ENCODE measurements at regions not wholly inside any gene's neighbourhood (a gene's known extent, or its start where the extent isn't known, plus 50 kb on each side); places are given as distances from the start of the nearest gene placed in this dataset.

GRCh38 chr3:43215663-43216275 lies 70.6 kb upstream of the SNRK start:
- peaks cover 4% of the 10 kb centered on the region for H3K27me3 Mint-ChIP-seq
- no peak overlapping the region for H3K27ac Mint-ChIP-seq
- no peak overlapping the region for H3K4me3 Mint-ChIP-seq
- no peaks in the 10 kb centered on the region for H3K9me3 Mint-ChIP-seq
- CTCF ChIA-PET: interaction anchor here (1.3 to 1.9 kb wide), 5 partner anchors 9 to 287 kb away, joined by 3 to 7 read pairs (median 4); no protein-coding TSS in a partner anchor
- peaks cover 38% of the 10 kb centered on the region for H3K4me1 Mint-ChIP-seq
- peaks cover 4% of the 10 kb centered on the region for H3K36me3 Mint-ChIP-seq
- DNase-seq: no peak

GRCh38 chr3:43215138-43215537 lies 71.2 kb upstream of the SNRK start:
- no peak for DNase-seq
- peaks cover 1% of the 10 kb centered on the region for H3K36me3 Mint-ChIP-seq
- H3K27ac Mint-ChIP-seq: no peak overlapping the region
- H3K4me1 Mint-ChIP-seq: peaks cover 33% of the 10 kb centered on the region
- H3K4me3 Mint-ChIP-seq: no peak overlapping the region
- H3K27me3 Mint-ChIP-seq: peaks cover 4% of the 10 kb centered on the region
- CTCF ChIA-PET: interaction anchor here (1.3 to 1.6 kb wide), 3 partner anchors 9 to 288 kb away, joined by 3 to 7 read pairs (median 4); no protein-coding TSS in a partner anchor
- no peaks in the 10 kb centered on the region for H3K9me3 Mint-ChIP-seq

- Mint-ChIP-seq H3K4me1 (peaks cover 33% of the 10 kb centered on the region), H3K27ac (no peak overlapping the region), H3K4me3 (no peak overlapping the region), H3K27me3 (peaks cover 4% of the 10 kb centered on the region), H3K36me3 (peaks cover 1% of the 10 kb centered on the region), H3K9me3 (no peaks in the 10 kb centered on the region)
- CTCF ChIA-PET: interaction anchor here (1.3 to 1.5 kb wide), 2 partner anchors 53 to 163 kb away, joined by 4 read pairs; no protein-coding TSS in a partner anchor
- no peak for DNase-seq
Measured at GRCh38 chr3:43214616-43215015, 71.7 kb upstream of the SNRK start.

- no peaks in the 10 kb centered on the region for H3K36me3 Mint-ChIP-seq
- CTCF ChIA-PET: interaction anchor here (1.3 to 1.6 kb wide), 5 partner anchors 52 to 289 kb away, joined by 3 to 6 read pairs (median 4); no protein-coding TSS in a partner anchor
- H3K27me3 Mint-ChIP-seq: peaks cover 12% of the 10 kb centered on the region
- H3K9me3 Mint-ChIP-seq: no peaks in the 10 kb centered on the region
- H3K27ac Mint-ChIP-seq: no peak overlapping the region
- H3K4me1 Mint-ChIP-seq: peaks cover 29% of the 10 kb centered on the region
- no peak overlapping the region for H3K4me3 Mint-ChIP-seq
- no peak for DNase-seq
Measured at GRCh38 chr3:43213631-43214030, 72.7 kb upstream of the SNRK start.

- Mint-ChIP-seq H3K4me1 (peaks cover 26% of the 10 kb centered on the region), H3K9me3 (no peaks in the 10 kb centered on the region), H3K27ac (no peak overlapping the region), H3K4me3 (no peak overlapping the region), H3K36me3 (no peaks in the 10 kb centered on the region), H3K27me3 (peaks cover 12% of the 10 kb centered on the region)
- CTCF ChIA-PET: interaction anchor here (1.3 to 1.6 kb wide), 4 partner anchors 51 to 290 kb away, joined by 3 to 6 read pairs (median 4); no protein-coding TSS in a partner anchor
- DNase-seq: no peak
Measured at GRCh38 chr3:43212914-43213611, 73.3 kb upstream of the SNRK start.

GRCh38 chr3:43211681-43212080 lies 74.7 kb upstream of the SNRK start:
- Mint-ChIP-seq H3K36me3 (no peaks in the 10 kb centered on the region), H3K27me3 (peaks cover 7% of the 10 kb centered on the region), H3K27ac (no peak overlapping the region), H3K4me1 (peaks cover 13% of the 10 kb centered on the region), H3K9me3 (no peaks in the 10 kb centered on the region), H3K4me3 (no peak overlapping the region)
- no peak for DNase-seq
- CTCF ChIA-PET: interaction anchor here (0.6 to 1.5 kb wide), 3 partner anchors 50 to 341 kb away, joined by 3 read pairs; no protein-coding TSS in a partner anchor

- Mint-ChIP-seq H3K36me3 (no peaks in the 10 kb centered on the region), H3K4me1 (peaks cover 3% of the 10 kb centered on the region), H3K27ac (no peak overlapping the region), H3K9me3 (no peaks in the 10 kb centered on the region), H3K27me3 (peaks cover 11% of the 10 kb centered on the region), H3K4me3 (no peak overlapping the region)
- CTCF ChIA-PET: interaction anchor here (1.5 kb wide), 1 partner anchor 48 kb away, joined by 3 read pairs; no protein-coding TSS in a partner anchor
- DNase-seq: no peak
Measured at GRCh38 chr3:43210049-43211027, 76.0 kb upstream of the SNRK start.

GRCh38 chr3:43207628-43208085 lies 78.7 kb upstream of the SNRK start:
- Mint-ChIP-seq H3K36me3 (no peaks in the 10 kb centered on the region), H3K9me3 (no peaks in the 10 kb centered on the region), H3K4me3 (no peak overlapping the region), H3K4me1 (no peaks in the 10 kb centered on the region), H3K27ac (no peak overlapping the region), H3K27me3 (peaks cover 15% of the 10 kb centered on the region)
- CTCF ChIA-PET: no interaction called here
- DNase-seq: no peak

GRCh38 chr3:43206632-43207031 lies 79.7 kb upstream of the SNRK start:
- Mint-ChIP-seq H3K9me3 (no peaks in the 10 kb centered on the region), H3K4me1 (no peaks in the 10 kb centered on the region), H3K27me3 (peaks cover 15% of the 10 kb centered on the region), H3K4me3 (no peak overlapping the region), H3K27ac (no peak overlapping the region), H3K36me3 (no peaks in the 10 kb centered on the region)
- DNase-seq: no peak
- CTCF ChIA-PET: interaction anchor here (0.8 kb wide), 1 partner anchor 44 kb away, joined by 3 read pairs; no protein-coding TSS in a partner anchor

- Mint-ChIP-seq H3K4me3 (no peak overlapping the region), H3K36me3 (peaks cover 2% of the 10 kb centered on the region), H3K27me3 (peaks cover 18% of the 10 kb centered on the region), H3K4me1 (peaks cover 4% of the 10 kb centered on the region), H3K27ac (no peak overlapping the region), H3K9me3 (no peaks in the 10 kb centered on the region)
- CTCF ChIA-PET: interaction anchor here (0.8 kb wide), 1 partner anchor 44 kb away, joined by 3 read pairs; no protein-coding TSS in a partner anchor
- DNase-seq: no peak
Measured at GRCh38 chr3:43206105-43206504, 80.2 kb upstream of the SNRK start.

GRCh38 chr3:43203022-43203421 lies 83.3 kb upstream of the SNRK start:
- Mint-ChIP-seq H3K36me3 (peaks cover 8% of the 10 kb centered on the region), H3K9me3 (peaks cover 2% of the 10 kb centered on the region), H3K27me3 (peaks cover 16% of the 10 kb centered on the region), H3K27ac (no peak overlapping the region), H3K4me1 (peaks cover 27% of the 10 kb centered on the region), H3K4me3 (no peak overlapping the region)
- CTCF ChIA-PET: no interaction called here
- no peak for DNase-seq

GRCh38 chr3:43201581-43201980 lies 84.8 kb upstream of the SNRK start:
- H3K27ac Mint-ChIP-seq: no peak overlapping the region
- CTCF ChIA-PET: interaction anchor here (0.6 kb wide), 1 partner anchor 306 kb away, joined by 3 read pairs; no protein-coding TSS in a partner anchor
- peaks cover 2% of the 10 kb centered on the region for H3K9me3 Mint-ChIP-seq
- H3K4me3 Mint-ChIP-seq: no peak overlapping the region
- H3K36me3 Mint-ChIP-seq: peaks cover 11% of the 10 kb centered on the region
- DNase-seq: no peak
- H3K4me1 Mint-ChIP-seq: peaks cover 40% of the 10 kb centered on the region
- H3K27me3 Mint-ChIP-seq: peaks cover 16% of the 10 kb centered on the region

- CTCF ChIA-PET: interaction anchor here (1.2 kb wide), 1 partner anchor 38 kb away, joined by 4 read pairs; no protein-coding TSS in a partner anchor
- H3K36me3 Mint-ChIP-seq: peaks cover 16% of the 10 kb centered on the region
- H3K27me3 Mint-ChIP-seq: peaks cover 12% of the 10 kb centered on the region
- H3K4me1 Mint-ChIP-seq: peaks cover 58% of the 10 kb centered on the region
- peaks cover 2% of the 10 kb centered on the region for H3K9me3 Mint-ChIP-seq
- no peak overlapping the region for H3K27ac Mint-ChIP-seq
- H3K4me3 Mint-ChIP-seq: no peak overlapping the region
- DNase-seq: no peak
Measured at GRCh38 chr3:43199645-43200306, 86.6 kb upstream of the SNRK start.
